Mesenchymal stem cell (in vitro differentiated cells and primary cell): ENCODE measurements at regions not wholly inside any gene's neighbourhood (a gene's known extent, or its start where the extent isn't known, plus 50 kb on each side); places are given as distances from the start of the nearest gene placed in this dataset.

Source experiments
- DNase-seq: peaks from one replicate; pipeline ENCODE4 v3.0.0-alpha.2; 2013
- H2AFZ ChIP-seq: one replicate; pipeline ENCODE4 v1.6.1; 2013; ENCODE audit warnings: low read depth, mild to moderate bottlenecking, control low read depth, inconsistent platforms, low read length, moderate library complexity
- H2AK5ac ChIP-seq: 2 replicates; pipeline ENCODE4 v1.6.1; 2013; ENCODE audit warnings: low read length, moderate library complexity, mild to moderate bottlenecking, inconsistent platforms; ENCODE audit not compliant: severe bottlenecking
- H2BK120ac ChIP-seq: one replicate; pipeline ENCODE4 v1.6.1; 2013; ENCODE audit warnings: low read depth, mild to moderate bottlenecking, inconsistent platforms, low read length, moderate library complexity
- H2BK12ac ChIP-seq, 2 experiments: one replicate each; pipeline ENCODE4 v1.6.1; 2013; ENCODE audit warnings: inconsistent platforms in 2 of 2, low read length in 2 of 2, mild to moderate bottlenecking in 2 of 2, moderate library complexity in 2 of 2, control low read depth in 1 of 2
- H2BK15ac ChIP-seq: one replicate; pipeline ENCODE4 v1.6.1; 2013; ENCODE audit warnings: mild to moderate bottlenecking, low read depth, inconsistent platforms; ENCODE audit not compliant: poor library complexity, severe bottlenecking
- H2BK5ac ChIP-seq: 2 replicates; pipeline ENCODE4 v1.6.1; 2013; ENCODE audit warnings: low read depth, mild to moderate bottlenecking, low read length, control low read depth, inconsistent platforms; ENCODE audit not compliant: poor library complexity, severe bottlenecking
- H3K14ac ChIP-seq, 2 experiments: one replicate each; pipeline ENCODE4 v1.6.1; 2013; ENCODE audit warnings: inconsistent platforms in 2 of 2, low read length in 2 of 2, control low read depth in 1 of 2, mild to moderate bottlenecking in 1 of 2, moderate library complexity in 1 of 2
- H3K18ac ChIP-seq, 2 experiments: one replicate each; pipeline ENCODE4 v1.6.1; 2013; ENCODE audit warnings: inconsistent platforms in 2 of 2, low read length in 2 of 2, control low read depth in 1 of 2, low read depth in 1 of 2, mild to moderate bottlenecking in 1 of 2
- H3K23ac ChIP-seq, 2 experiments: one replicate each; pipeline ENCODE4 v1.6.1; 2013; ENCODE audit warnings: inconsistent platforms in 2 of 2, low read length in 2 of 2, mild to moderate bottlenecking in 2 of 2, moderate library complexity in 2 of 2, control low read depth in 1 of 2
- H3K27ac ChIP-seq: 2 replicates; pipeline ENCODE4 v1.5.1; 2013; ENCODE audit warnings: mild to moderate bottlenecking, moderate library complexity, low read length, control low read depth, inconsistent platforms; ENCODE audit not compliant: poor library complexity, severe bottlenecking
- H3K27me3 ChIP-seq, 2 experiments: 2 replicates each; pipeline versions ENCODE4 v1.6.1 to v1.7.0; 2013; ENCODE audit warnings: low read length in 2 of 2, mild to moderate bottlenecking in 2 of 2, moderate library complexity in 2 of 2, control low read depth in 1 of 2, inconsistent platforms in 1 of 2; ENCODE audit not compliant: control insufficient read depth in 1 of 2, insufficient read depth in 1 of 2
- H3K36me3 ChIP-seq, 2 experiments: 2 replicates each; pipeline versions ENCODE4 v1.6.1 to v1.7.0; 2013; ENCODE audit warnings: low read length in 2 of 2, control low read depth in 1 of 2, inconsistent platforms in 1 of 2, low read depth in 1 of 2, mild to moderate bottlenecking in 1 of 2; ENCODE audit not compliant: insufficient read depth in 2 of 2, control insufficient read depth in 1 of 2
- H3K4ac ChIP-seq, 2 experiments: one replicate each; pipeline ENCODE4 v1.6.1; 2013; ENCODE audit warnings: inconsistent platforms in 2 of 2, low read length in 2 of 2, mild to moderate bottlenecking in 2 of 2, moderate library complexity in 2 of 2, control low read depth in 1 of 2, low read depth in 1 of 2
- H3K4me1 ChIP-seq: 2 replicates; pipeline ENCODE4 v1.6.1; 2013; ENCODE audit warnings: low read depth, low read length, control low read depth; ENCODE audit not compliant: control insufficient read depth, insufficient read depth
- H3K4me2 ChIP-seq: 2 replicates; pipeline ENCODE4 v1.6.1; 2013; ENCODE audit warnings: low read length, mild to moderate bottlenecking, inconsistent platforms; ENCODE audit not compliant: poor library complexity, severe bottlenecking
- H3K4me3 ChIP-seq, 2 experiments: 2 replicates each; pipeline versions ENCODE4 v1.5.1 to v1.7.0; 2013; ENCODE audit warnings: low read length in 2 of 2, mild to moderate bottlenecking in 2 of 2, control low read depth in 1 of 2, low read depth in 1 of 2; ENCODE audit not compliant: insufficient read depth in 1 of 2
- H3K79me1 ChIP-seq: replicated peaks from 2 replicates; pipeline ENCODE4 v1.6.1; 2013; ENCODE audit warnings: mild to moderate bottlenecking, control low read depth, low read length, inconsistent platforms; ENCODE audit not compliant: poor library complexity, severe bottlenecking
- H3K9ac ChIP-seq: 2 replicates; pipeline ENCODE4 v1.7.0; 2013; ENCODE audit warnings: mild to moderate bottlenecking, low read length, moderate library complexity
- H3K9me3 ChIP-seq: 2 replicates; pipeline ENCODE4 v1.7.0; 2013; ENCODE audit warnings: mild to moderate bottlenecking, low read length; ENCODE audit not compliant: control insufficient read depth
- H4K8ac ChIP-seq: one replicate; pipeline ENCODE4 v1.6.1; 2013; ENCODE audit warnings: inconsistent platforms, mild to moderate bottlenecking, low read length, moderate library complexity
- H4K91ac ChIP-seq: one replicate; pipeline ENCODE4 v1.6.1; 2013; ENCODE audit warnings: mild to moderate bottlenecking, low read length, inconsistent platforms
- WGBS: methylation state at CpG from one replicate; pipeline ENCODE4 v1.1.7; 2013; ENCODE audit warnings: mixed read lengths; 5-methylcytosine and 5-hydroxymethylcytosine counted together

- Histone ChIP-seq H4K91ac (no peak overlapping the region), H3K14ac (peak overlapping the region in 1 of 2 experiments; percentile 15), H3K9ac (no peak overlapping the region), H2AK5ac (no peak overlapping the region), H2BK12ac (no peak overlapping the region), H3K36me3 (no peaks in the 10 kb centered on the region), H2BK15ac (no peak overlapping the region), H3K4me3 (no peak overlapping the region), H3K27ac (no peak overlapping the region), H3K27me3 (no peaks in the 10 kb centered on the region), H3K23ac (no peak overlapping the region), H4K8ac (no peak overlapping the region), H2BK120ac (no peak overlapping the region), H3K4ac (no peak overlapping the region), H2AFZ (no peak overlapping the region), H2BK5ac (no peak overlapping the region), H3K4me2 (no peak overlapping the region), H3K4me1 (peaks cover 2% of the 10 kb centered on the region), H3K9me3 (peaks cover 9% of the 10 kb centered on the region), H3K18ac (no peak overlapping the region), H3K79me1 (no peaks in the 10 kb centered on the region)
- DNase-seq, result no peak
- 97% methylated on average over 30 of the region's 37 CpGs for WGBS
Measured at GRCh38 chr13:68984688-68985319, 1122.8 kb upstream of the ATXN8OS start.

- Histone ChIP-seq H3K4me1 (peaks cover 2% of the 10 kb centered on the region), H3K4ac (no peak overlapping the region), H4K8ac (no peak overlapping the region), H3K79me1 (no peaks in the 10 kb centered on the region), H2AK5ac (no peak overlapping the region), H3K9me3 (peaks cover 9% of the 10 kb centered on the region), H2BK15ac (no peak overlapping the region), H2BK12ac (no peak overlapping the region), H3K36me3 (no peaks in the 10 kb centered on the region), H3K27me3 (no peaks in the 10 kb centered on the region), H3K27ac (no peak overlapping the region), H3K4me3 (no peak overlapping the region), H2BK5ac (no peak overlapping the region), H3K9ac (no peak overlapping the region), H2AFZ (no peak overlapping the region), H3K23ac (no peak overlapping the region), H3K18ac (no peak overlapping the region), H3K14ac (no peak overlapping the region), H3K4me2 (no peak overlapping the region), H2BK120ac (no peak overlapping the region), H4K91ac (no peak overlapping the region)
- WGBS, result 87% methylated on average over 12 of the region's 12 CpGs
- DNase-seq, result no peak
Measured at GRCh38 chr13:68982961-68983619, 1124.5 kb upstream of the ATXN8OS start.

DNA sequence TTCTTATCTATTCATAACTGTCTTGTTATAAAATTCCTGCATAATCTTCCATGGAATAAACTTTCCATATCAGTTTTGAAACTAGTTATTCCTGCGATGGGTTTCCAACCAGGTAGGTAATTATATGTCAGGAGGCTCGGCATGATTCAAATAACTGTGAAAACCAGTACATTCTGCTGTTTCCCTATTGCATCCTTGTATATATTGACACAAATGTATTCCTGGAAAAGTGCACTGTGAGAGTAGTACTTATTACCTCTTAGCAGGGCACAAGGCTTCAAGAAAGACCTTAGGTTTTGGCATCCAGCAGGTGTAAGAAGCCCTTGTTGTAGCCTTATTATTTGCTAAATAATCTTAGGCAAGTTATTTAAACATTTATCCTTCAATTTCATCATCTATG, 1131.3 kb upstream of the ATXN8OS start:
- DNase-seq, result no peak
- H2BK5ac ChIP-seq, result no peak overlapping the region
- no peak overlapping the region for H2BK15ac ChIP-seq
- no peak overlapping the region for H3K27ac ChIP-seq
- H3K4me1 ChIP-seq, result no peaks in the 10 kb centered on the region
- no peak overlapping the region for H2AK5ac ChIP-seq
- no peak overlapping the region for H2BK12ac ChIP-seq
- no peak overlapping the region for H3K4ac ChIP-seq
- no peak overlapping the region for H3K23ac ChIP-seq
- H3K14ac ChIP-seq, result no peak overlapping the region
- H4K91ac ChIP-seq, result no peak overlapping the region
- H3K9ac ChIP-seq, result no peak overlapping the region
- no peaks in the 10 kb centered on the region for H3K79me1 ChIP-seq
- H4K8ac ChIP-seq, result no peak overlapping the region
- 100% methylated on average over 1 of the region's 2 CpGs for WGBS
- H3K27me3 ChIP-seq, result no peaks in the 10 kb centered on the region
- no peaks in the 10 kb centered on the region for H3K36me3 ChIP-seq
- no peak overlapping the region for H3K4me2 ChIP-seq
- H2BK120ac ChIP-seq, result no peak overlapping the region
- no peak overlapping the region for H2AFZ ChIP-seq
- H3K9me3 ChIP-seq, result no peaks in the 10 kb centered on the region
- no peak overlapping the region for H3K18ac ChIP-seq
- H3K4me3 ChIP-seq, result no peak overlapping the region

DNA sequence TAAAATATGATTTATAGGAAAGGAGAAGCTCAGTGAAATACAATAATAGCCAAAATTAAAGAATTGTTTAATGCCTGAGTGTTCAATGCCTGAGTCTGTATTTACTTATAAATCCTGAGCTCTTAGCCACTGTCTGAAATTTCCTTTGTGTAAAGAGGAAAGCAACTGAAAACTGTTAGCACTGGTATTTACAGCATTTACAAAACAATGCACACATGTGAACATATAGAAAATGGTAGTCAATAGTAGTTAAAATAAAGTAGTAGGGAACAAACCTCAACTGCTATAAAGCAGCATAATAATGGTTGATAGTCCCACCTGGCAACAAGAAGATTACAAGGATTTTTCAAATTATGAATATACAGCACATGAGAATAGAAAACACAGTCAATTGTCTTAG, 1137.1 kb upstream of the ATXN8OS start:
- Histone ChIP-seq H3K79me1 (no peaks in the 10 kb centered on the region), H4K91ac (no peak overlapping the region), H3K4me3 (no peak overlapping the region), H3K27me3 (no peaks in the 10 kb centered on the region), H4K8ac (no peak overlapping the region), H3K9ac (no peak overlapping the region), H3K4ac (no peak overlapping the region), H3K9me3 (no peaks in the 10 kb centered on the region), H3K23ac (no peak overlapping the region), H3K4me1 (no peaks in the 10 kb centered on the region), H3K27ac (no peak overlapping the region), H3K4me2 (no peak overlapping the region), H3K18ac (no peak overlapping the region), H2AK5ac (no peak overlapping the region), H2BK120ac (no peak overlapping the region), H3K14ac (no peak overlapping the region), H2BK12ac (no peak overlapping the region), H2BK15ac (no peak overlapping the region), H2AFZ (no peak overlapping the region), H2BK5ac (no peak overlapping the region), H3K36me3 (no peaks in the 10 kb centered on the region)
- no peak for DNase-seq
